GM21360 (cell line): ENCODE measurements at regions not wholly inside any gene's neighbourhood (a gene's known extent, or its start where the extent isn't known, plus 50 kb on each side); places are given as distances from the start of the nearest gene placed in this dataset.

Experiments
- ATAC-seq: cut with Tn5 transposase; IDR thresholded peaks from one replicate; pipeline ENCODE4 v1.9.1; 2021; ENCODE audit warnings: mild to moderate bottlenecking, moderate library complexity; ENCODE audit not compliant: unreplicated experiment

GRCh38 chr11:116232364-116232828, 540.4 kb downstream of the BUD13 start:
- no peak for ATAC-seq

- ATAC-seq, result no peak
These were observed 541.2 kb downstream of the BUD13 start for GRCh38 chr11:116231543-116231942.

GRCh38 chr11:116230438-116230837, 542.3 kb downstream of the BUD13 start:
- ATAC-seq, result no peak

- ATAC-seq, result no peak
These were observed 543.4 kb downstream of the BUD13 start for GRCh38 chr11:116229236-116229970.

- ATAC-seq, result no peak
These were observed 546.1 kb downstream of the BUD13 start for GRCh38 chr11:116226731-116227130.

- ATAC-seq, result no peak
These were observed 546.8 kb downstream of the BUD13 start for GRCh38 chr11:116225784-116226585.

- ATAC-seq, result no peak
These were observed 547.6 kb downstream of the BUD13 start for GRCh38 chr11:116225236-116225635.

GRCh38 chr11:116224889-116225200, 547.9 kb downstream of the BUD13 start:
- no peak for ATAC-seq

GRCh38 chr11:116224154-116224888, 548.5 kb downstream of the BUD13 start:
- ATAC-seq, result no peak

GRCh38 chr11:116221351-116221750, 551.4 kb downstream of the BUD13 start:
- no peak for ATAC-seq

- no peak for ATAC-seq
These were observed 553.6 kb downstream of the BUD13 start for GRCh38 chr11:116219171-116219635.

GRCh38 chr11:116217441-116217840, 555.3 kb downstream of the BUD13 start:
- no peak for ATAC-seq

GRCh38 chr11:116217006-116217405, 555.8 kb downstream of the BUD13 start:
- no peak for ATAC-seq

- no peak for ATAC-seq
These were observed 557.2 kb downstream of the BUD13 start for GRCh38 chr11:116215471-116216113.

GRCh38 chr11:116211147-116211546, 561.6 kb downstream of the BUD13 start:
- ATAC-seq, result no peak

GRCh38 chr11:116210663-116211062, 562.1 kb downstream of the BUD13 start:
- ATAC-seq, result no peak

GRCh38 chr11:116209255-116209654, 563.5 kb downstream of the BUD13 start:
- no peak for ATAC-seq

- no peak for ATAC-seq
These were observed 565.2 kb downstream of the BUD13 start for GRCh38 chr11:116207421-116208141.

GRCh38 chr11:116207019-116207418, 565.8 kb downstream of the BUD13 start:
- ATAC-seq, result no peak

GRCh38 chr11:116202922-116203321, 569.9 kb downstream of the BUD13 start:
- ATAC-seq, result no peak
